ENCODE measurements at regions not wholly inside any gene's neighbourhood (a gene's known extent, or its start where the extent isn't known, plus 50 kb on each side); places are given as distances from the start of the nearest gene placed in this dataset.

- 78% methylated on average over 14 of the region's 14 CpGs for WGBS
- DNase-seq (ENCODE audit: low read depth in 6 of 9, low spot score in 9 of 9): no peak
- H3K4me1 ChIP-seq (ENCODE audit: control insufficient read depth in 2 of 2, insufficient read depth in 2 of 2, low read length in 2 of 2): no peaks in the 10 kb centered on the region
Measured at GRCh38 chr10:128723631-128724205, 597.5 kb upstream of the MKI67 start.

GRCh38 chr10:128725531-128725930 lies 599.3 kb upstream of the MKI67 start:
- DNase-seq (ENCODE audit: low read depth in 6 of 9, low spot score in 9 of 9): no peak
- H3K27ac ChIP-seq (ENCODE audit: low read depth in 1 of 2, low read length in 1 of 2): no peak overlapping the region
- 96% methylated on average over 2 of the region's 2 CpGs for WGBS
- H3K4me1 ChIP-seq (ENCODE audit: control insufficient read depth in 2 of 2, insufficient read depth in 2 of 2, low read length in 2 of 2): no peaks in the 10 kb centered on the region
- H3K9me3 ChIP-seq (ENCODE audit: control insufficient read depth in 2 of 2, insufficient read depth in 1 of 2, low read length in 1 of 2): no peaks in the 10 kb centered on the region
- no peak overlapping the region for H3K4me3 ChIP-seq (ENCODE audit: low read length in 2 of 2)
- no peaks in the 10 kb centered on the region for H3K27me3 ChIP-seq (ENCODE audit: control insufficient read depth in 2 of 2, insufficient read depth in 1 of 2, low read length in 1 of 2)
- H3K36me3 ChIP-seq (ENCODE audit: control insufficient read depth in 2 of 2, insufficient read depth in 2 of 2, low read length in 1 of 2): no peaks in the 10 kb centered on the region

More at GRCh38 chr10:128723631-128724205, 597.5 kb upstream of the MKI67 start:
- Histone ChIP-seq H3K4me3 (ENCODE audit: low read length in 2 of 2) (no peak overlapping the region), H3K27me3 (ENCODE audit: control insufficient read depth in 2 of 2, insufficient read depth in 1 of 2, low read length in 1 of 2) (no peaks in the 10 kb centered on the region), H3K27ac (ENCODE audit: low read depth in 1 of 2, low read length in 1 of 2) (no peak overlapping the region), H3K9me3 (ENCODE audit: control insufficient read depth in 2 of 2, insufficient read depth in 1 of 2, low read length in 1 of 2) (no peaks in the 10 kb centered on the region), H3K36me3 (ENCODE audit: control insufficient read depth in 2 of 2, insufficient read depth in 2 of 2, low read length in 1 of 2) (no peaks in the 10 kb centered on the region)

GRCh38 chr10:128727114-128727513 lies 600.9 kb upstream of the MKI67 start:
- 71% methylated on average over 6 of the region's 6 CpGs for WGBS

DNA sequence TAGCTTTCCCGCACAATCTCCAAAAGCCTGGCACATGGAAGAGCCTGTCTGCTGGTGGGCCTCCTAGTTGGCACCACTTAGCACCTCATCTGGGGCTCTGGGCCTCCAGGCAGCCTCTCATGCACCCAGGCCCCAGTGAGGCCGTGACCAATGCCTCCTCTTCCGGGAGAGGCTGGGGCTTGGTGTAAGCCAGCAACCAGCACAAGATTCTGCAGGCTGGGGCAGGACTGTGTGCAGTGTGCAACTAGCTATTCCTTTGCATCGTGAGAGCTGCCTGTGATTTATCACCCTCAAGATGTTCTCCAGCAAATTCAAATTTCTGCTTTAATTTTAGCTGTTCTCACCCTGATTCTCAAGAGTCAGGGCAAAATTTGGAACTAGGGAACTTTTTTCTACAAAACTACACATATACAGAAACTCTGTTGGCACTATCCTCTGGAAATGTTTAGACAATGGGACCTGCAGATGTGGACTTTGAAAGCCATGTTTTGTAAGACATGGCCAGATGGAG lies 603.7 kb upstream of the MKI67 start:
- Histone ChIP-seq H3K27me3 (ENCODE audit: control insufficient read depth in 2 of 2, insufficient read depth in 1 of 2, low read length in 1 of 2) (no peaks in the 10 kb centered on the region), H3K4me3 (ENCODE audit: low read length in 2 of 2) (no peak overlapping the region), H3K4me1 (ENCODE audit: control insufficient read depth in 2 of 2, insufficient read depth in 2 of 2, low read length in 2 of 2) (no peaks in the 10 kb centered on the region), H3K27ac (ENCODE audit: low read depth in 1 of 2, low read length in 1 of 2) (no peak overlapping the region), H3K9me3 (ENCODE audit: control insufficient read depth in 2 of 2, insufficient read depth in 1 of 2, low read length in 1 of 2) (no peaks in the 10 kb centered on the region), H3K36me3 (ENCODE audit: control insufficient read depth in 2 of 2, insufficient read depth in 2 of 2, low read length in 1 of 2) (no peaks in the 10 kb centered on the region)
- no peak for DNase-seq (ENCODE audit: low read depth in 6 of 9, low spot score in 9 of 9)
- 87% methylated on average over 4 of the region's 4 CpGs for WGBS

More at GRCh38 chr10:128727114-128727513, 600.9 kb upstream of the MKI67 start:
- Histone ChIP-seq H3K4me3 (ENCODE audit: low read length in 2 of 2) (no peak overlapping the region), H3K4me1 (ENCODE audit: control insufficient read depth in 2 of 2, insufficient read depth in 2 of 2, low read length in 2 of 2) (no peaks in the 10 kb centered on the region), H3K9me3 (ENCODE audit: control insufficient read depth in 2 of 2, insufficient read depth in 1 of 2, low read length in 1 of 2) (no peaks in the 10 kb centered on the region), H3K36me3 (ENCODE audit: control insufficient read depth in 2 of 2, insufficient read depth in 2 of 2, low read length in 1 of 2) (no peaks in the 10 kb centered on the region), H3K27ac (ENCODE audit: low read depth in 1 of 2, low read length in 1 of 2) (no peak overlapping the region), H3K27me3 (ENCODE audit: control insufficient read depth in 2 of 2, insufficient read depth in 1 of 2, low read length in 1 of 2) (no peaks in the 10 kb centered on the region)
- no peak for DNase-seq (ENCODE audit: low read depth in 6 of 9, low spot score in 9 of 9)

DNA sequence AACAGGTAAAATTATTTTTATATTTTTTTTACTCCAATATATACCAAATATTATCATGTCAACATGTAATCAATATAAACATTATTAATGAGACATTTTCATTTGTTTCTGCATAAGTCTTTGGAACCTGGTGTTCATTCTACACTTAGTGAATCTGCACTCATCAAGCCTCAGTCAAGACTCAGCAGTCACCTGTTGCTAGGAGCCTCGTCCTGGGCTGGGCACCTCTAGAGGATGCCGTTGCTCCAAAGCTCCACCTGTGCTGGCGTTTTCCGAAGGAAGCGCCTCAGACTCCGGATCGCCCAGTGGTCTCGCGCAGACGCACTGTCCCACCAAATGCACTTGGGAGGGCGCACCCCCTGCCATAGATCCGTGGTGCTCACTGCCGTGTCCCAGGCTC lies 604.7 kb upstream of the MKI67 start:
- no peaks in the 10 kb centered on the region for H3K9me3 ChIP-seq (ENCODE audit: control insufficient read depth in 2 of 2, insufficient read depth in 1 of 2, low read length in 1 of 2)
- 95% methylated on average over 13 of the region's 13 CpGs for WGBS
- DNase-seq (ENCODE audit: low read depth in 6 of 9, low spot score in 9 of 9): no peak
- no peaks in the 10 kb centered on the region for H3K36me3 ChIP-seq (ENCODE audit: control insufficient read depth in 2 of 2, insufficient read depth in 2 of 2, low read length in 1 of 2)
- H3K4me1 ChIP-seq (ENCODE audit: control insufficient read depth in 2 of 2, insufficient read depth in 2 of 2, low read length in 2 of 2): no peaks in the 10 kb centered on the region
- no peaks in the 10 kb centered on the region for H3K27me3 ChIP-seq (ENCODE audit: control insufficient read depth in 2 of 2, insufficient read depth in 1 of 2, low read length in 1 of 2)
- H3K4me3 ChIP-seq (ENCODE audit: low read length in 2 of 2): no peak overlapping the region
- no peak overlapping the region for H3K27ac ChIP-seq (ENCODE audit: low read depth in 1 of 2, low read length in 1 of 2)

DNA sequence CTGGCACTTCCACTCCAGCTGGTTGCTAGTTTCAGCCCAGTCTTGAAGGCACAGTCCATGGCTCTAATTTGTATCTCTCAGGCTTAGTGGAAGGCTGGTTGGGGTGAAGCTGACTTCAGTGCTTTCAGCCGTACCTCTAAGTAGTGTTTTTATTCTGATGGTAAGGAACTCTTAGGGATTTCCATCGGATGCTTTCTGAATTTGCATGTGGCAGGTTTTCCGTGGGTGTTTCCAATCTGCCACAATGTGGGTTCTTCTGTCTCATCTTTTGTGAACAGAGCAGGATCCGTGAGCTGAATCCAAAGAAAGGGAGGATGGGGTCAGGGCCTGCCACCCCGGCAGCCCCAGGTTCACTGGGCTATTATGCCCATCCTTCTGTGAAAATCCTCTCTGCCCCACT lies 607.9 kb upstream of the MKI67 start:
- H3K4me3 ChIP-seq (ENCODE audit: low read length in 2 of 2): no peak overlapping the region
- DNase-seq (ENCODE audit: low read depth in 6 of 9, low spot score in 9 of 9): no peak
- whole genome bisulfite sequencing: 95% methylated on average over 5 of the region's 5 CpGs

GRCh38 chr10:128734734-128735133 lies 608.5 kb upstream of the MKI67 start:
- no peaks in the 10 kb centered on the region for H3K9me3 ChIP-seq (ENCODE audit: control insufficient read depth in 2 of 2, insufficient read depth in 1 of 2, low read length in 1 of 2)
- DNase-seq (ENCODE audit: low read depth in 6 of 9, low spot score in 9 of 9): no peak
- no peak overlapping the region for H3K27ac ChIP-seq (ENCODE audit: low read depth in 1 of 2, low read length in 1 of 2)
- no peak overlapping the region for H3K4me3 ChIP-seq (ENCODE audit: low read length in 2 of 2)
- H3K4me1 ChIP-seq (ENCODE audit: control insufficient read depth in 2 of 2, insufficient read depth in 2 of 2, low read length in 2 of 2): no peaks in the 10 kb centered on the region
- 94% methylated on average over 9 of the region's 9 CpGs for WGBS
- H3K36me3 ChIP-seq (ENCODE audit: control insufficient read depth in 2 of 2, insufficient read depth in 2 of 2, low read length in 1 of 2): no peaks in the 10 kb centered on the region
- no peaks in the 10 kb centered on the region for H3K27me3 ChIP-seq (ENCODE audit: control insufficient read depth in 2 of 2, insufficient read depth in 1 of 2, low read length in 1 of 2)

More for the DNA sequence above, 607.9 kb upstream of the MKI67 start:
- Histone ChIP-seq H3K27ac (ENCODE audit: low read depth in 1 of 2, low read length in 1 of 2) (no peak overlapping the region), H3K36me3 (ENCODE audit: control insufficient read depth in 2 of 2, insufficient read depth in 2 of 2, low read length in 1 of 2) (no peaks in the 10 kb centered on the region), H3K4me1 (ENCODE audit: control insufficient read depth in 2 of 2, insufficient read depth in 2 of 2, low read length in 2 of 2) (no peaks in the 10 kb centered on the region), H3K27me3 (ENCODE audit: control insufficient read depth in 2 of 2, insufficient read depth in 1 of 2, low read length in 1 of 2) (no peaks in the 10 kb centered on the region), H3K9me3 (ENCODE audit: control insufficient read depth in 2 of 2, insufficient read depth in 1 of 2, low read length in 1 of 2) (no peaks in the 10 kb centered on the region)

DNA sequence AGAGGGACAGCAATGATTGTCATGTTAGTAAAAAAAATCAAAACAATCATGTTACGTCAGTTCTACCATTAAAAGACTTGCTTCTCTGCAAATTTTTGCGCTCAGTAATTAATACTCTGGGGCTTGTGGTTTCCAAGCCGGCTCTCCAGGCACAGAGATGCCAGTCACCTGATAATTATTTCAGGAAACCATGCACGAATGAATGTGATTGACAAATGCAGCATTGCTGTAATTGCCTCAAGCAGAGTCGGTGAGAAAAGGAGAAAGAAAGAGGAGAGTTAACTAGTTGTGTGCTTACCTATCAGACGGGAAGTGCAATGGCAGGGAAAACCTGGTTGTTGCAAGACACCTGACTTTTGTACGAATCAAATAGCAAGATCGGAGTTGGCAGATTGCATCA lies 609.8 kb upstream of the MKI67 start:
- 75% methylated on average over 8 of the region's 8 CpGs for WGBS

DNA sequence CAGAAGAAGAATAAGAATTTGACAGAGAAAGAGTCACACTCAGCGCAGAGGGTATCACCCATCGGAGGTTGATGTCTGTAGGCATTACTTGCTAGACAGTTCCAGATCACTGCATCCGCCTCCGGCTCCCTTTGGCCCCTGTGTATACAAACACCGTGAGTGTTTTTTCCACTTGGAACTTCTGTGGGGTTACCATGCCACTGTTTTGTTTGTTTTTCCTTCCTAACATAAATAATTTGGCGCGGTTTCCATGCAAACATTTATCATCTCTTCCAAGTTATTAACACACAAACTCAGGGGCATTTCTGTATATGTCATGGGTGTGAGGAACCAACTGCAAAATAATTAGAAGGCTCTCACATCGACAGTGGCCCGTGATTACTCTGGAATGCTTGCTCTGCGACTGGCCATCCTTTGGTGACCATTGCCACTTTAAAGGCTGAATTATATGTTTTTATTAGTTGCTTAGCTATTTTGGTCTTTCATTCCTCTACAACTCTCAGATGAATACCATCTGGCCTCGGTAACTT lies 612.2 kb upstream of the MKI67 start:
- Histone ChIP-seq H3K36me3 (ENCODE audit: control insufficient read depth in 2 of 2, insufficient read depth in 2 of 2, low read length in 1 of 2) (no peaks in the 10 kb centered on the region), H3K4me1 (ENCODE audit: control insufficient read depth in 2 of 2, insufficient read depth in 2 of 2, low read length in 2 of 2) (no peaks in the 10 kb centered on the region), H3K27me3 (ENCODE audit: control insufficient read depth in 2 of 2, insufficient read depth in 1 of 2, low read length in 1 of 2) (no peaks in the 10 kb centered on the region), H3K9me3 (ENCODE audit: control insufficient read depth in 2 of 2, insufficient read depth in 1 of 2, low read length in 1 of 2) (no peaks in the 10 kb centered on the region), H3K4me3 (ENCODE audit: low read length in 2 of 2) (no peak overlapping the region), H3K27ac (ENCODE audit: low read depth in 1 of 2, low read length in 1 of 2) (no peak overlapping the region)
- DNase-seq (ENCODE audit: low read depth in 6 of 9, low spot score in 9 of 9): no peak
- WGBS: 94% methylated on average over 11 of the region's 11 CpGs

More for the DNA sequence above, 609.8 kb upstream of the MKI67 start:
- no peaks in the 10 kb centered on the region for H3K36me3 ChIP-seq (ENCODE audit: control insufficient read depth in 2 of 2, insufficient read depth in 2 of 2, low read length in 1 of 2)
- DNase-seq (ENCODE audit: low read depth in 6 of 9, low spot score in 9 of 9): no peak
- H3K27me3 ChIP-seq (ENCODE audit: control insufficient read depth in 2 of 2, insufficient read depth in 1 of 2, low read length in 1 of 2): no peaks in the 10 kb centered on the region
- no peak overlapping the region for H3K27ac ChIP-seq (ENCODE audit: low read depth in 1 of 2, low read length in 1 of 2)
- H3K9me3 ChIP-seq (ENCODE audit: control insufficient read depth in 2 of 2, insufficient read depth in 1 of 2, low read length in 1 of 2): no peaks in the 10 kb centered on the region
- no peaks in the 10 kb centered on the region for H3K4me1 ChIP-seq (ENCODE audit: control insufficient read depth in 2 of 2, insufficient read depth in 2 of 2, low read length in 2 of 2)
- H3K4me3 ChIP-seq (ENCODE audit: low read length in 2 of 2): no peak overlapping the region

Measured in thymus (tissue), 11 donors.